SW480 (cell line): ENCODE measurements at regions not wholly inside any gene's neighbourhood (a gene's known extent, or its start where the extent isn't known, plus 50 kb on each side); places are given as distances from the start of the nearest gene placed in this dataset.
"Not testable (repeated sequence)": the region's sequence is repeated elsewhere in the genome, so short reads cannot be mapped to it uniquely, and the experiment has no call there.

Experiments used
- DNase-seq: peaks from one replicate; pipeline ENCODE4 v3.0.0-alpha.2; 2016; ENCODE audit warnings: low spot score

- DNase-seq: no peak
Measured at GRCh38 chr7:136122026-136122425, 144.9 kb upstream of the MTPN start.

- no peak for DNase-seq
Measured at GRCh38 chr7:136117539-136117938, 140.4 kb upstream of the MTPN start.

DNA sequence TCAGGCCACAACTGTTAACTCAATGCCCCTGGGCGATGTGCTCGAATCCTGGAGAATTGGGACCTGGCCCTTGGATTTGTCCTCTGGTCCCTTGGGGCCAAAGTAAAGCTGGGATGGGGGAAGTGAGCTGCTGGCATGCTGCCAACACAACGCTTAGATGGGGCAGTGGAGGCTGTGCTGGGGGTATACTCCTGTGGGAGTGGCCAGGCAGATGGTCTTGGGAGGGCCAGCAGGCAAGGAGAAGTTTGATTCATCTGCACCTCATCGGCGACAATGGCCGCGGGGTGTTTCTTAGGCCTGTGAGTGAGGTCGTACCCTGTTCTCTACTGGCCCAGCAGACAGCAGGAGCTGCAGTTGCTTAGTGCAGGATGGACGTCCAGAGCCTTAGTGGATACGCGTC lies 139.0 kb upstream of the MTPN start:
- DNase-seq: no peak

GRCh38 chr7:136114966-136115762 lies 138.0 kb upstream of the MTPN start:
- peak; percentile 54 for DNase-seq

DNA sequence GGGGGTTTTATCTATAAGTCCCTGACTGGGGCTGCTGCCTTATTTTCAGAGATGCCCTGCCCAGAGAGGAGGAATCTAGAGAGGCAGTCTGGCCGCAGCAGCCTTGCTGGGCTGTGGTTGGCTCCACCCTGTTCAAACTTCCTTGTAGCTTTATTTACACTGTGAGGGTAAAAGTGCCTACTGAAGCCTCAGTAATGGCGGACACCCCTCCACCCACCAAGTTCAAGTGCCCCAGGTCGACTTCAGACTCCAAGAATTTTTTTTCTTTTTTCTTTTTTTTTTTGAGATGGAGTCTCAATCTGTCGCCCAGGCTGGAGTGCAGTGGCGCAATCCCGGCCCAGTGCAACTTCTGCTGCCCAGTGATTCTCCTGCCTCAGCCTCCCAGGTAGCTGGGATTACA lies 137.3 kb upstream of the MTPN start:
- not testable (repeated sequence) for DNase-seq

- DNase-seq: not testable (repeated sequence)
Measured at GRCh38 chr7:136109037-136109436, 131.9 kb upstream of the MTPN start.

GRCh38 chr7:136105191-136105590 lies 128.0 kb upstream of the MTPN start:
- no peak for DNase-seq

GRCh38 chr7:136104269-136104603 lies 127.1 kb upstream of the MTPN start:
- peak; percentile 7 for DNase-seq

GRCh38 chr7:136103545-136104268 lies 126.5 kb upstream of the MTPN start:
- DNase-seq: no peak

DNA sequence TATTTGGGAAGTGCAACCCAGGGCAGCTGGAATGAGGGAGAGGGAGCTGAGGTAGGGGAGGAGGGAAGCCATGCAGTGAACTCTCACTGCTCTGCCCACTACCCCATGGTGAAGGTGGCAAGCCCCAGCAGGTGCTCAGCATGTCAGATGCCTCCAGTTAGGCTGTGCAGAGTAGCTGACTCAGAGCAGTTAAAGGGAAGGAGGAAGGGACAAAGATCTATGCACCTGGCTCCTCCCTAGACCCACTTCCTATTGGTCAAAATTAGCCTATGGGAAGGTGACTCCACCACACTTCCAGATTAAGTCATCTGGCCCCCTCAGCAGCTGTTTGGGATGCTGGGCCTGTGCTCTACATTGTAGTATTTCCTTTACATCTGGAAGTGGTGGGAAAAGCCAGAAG lies 125.7 kb upstream of the MTPN start:
- DNase-seq: no peak

DNA sequence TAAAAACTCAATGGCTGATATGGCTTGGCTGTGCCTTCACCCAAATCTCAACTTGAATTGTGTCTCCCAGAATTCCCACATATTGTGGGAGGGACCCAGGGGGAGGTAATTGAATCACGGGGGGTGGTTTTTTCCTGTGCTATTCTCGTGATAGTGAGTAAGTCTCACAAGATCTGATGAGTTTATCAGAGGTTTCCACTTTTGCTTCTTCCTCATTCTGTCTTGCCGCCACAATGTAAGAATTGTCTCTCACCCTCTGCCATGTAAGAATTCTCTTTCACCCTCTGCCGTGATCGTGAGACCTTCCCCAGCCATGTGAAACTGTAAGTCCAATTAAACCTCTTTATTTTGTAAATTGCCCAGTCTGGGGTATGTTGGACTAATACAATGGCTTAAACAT lies 115.6 kb upstream of the MTPN start:
- not testable (repeated sequence) for DNase-seq

GRCh38 chr7:136087881-136088280 lies 110.7 kb upstream of the MTPN start:
- DNase-seq: no peak

GRCh38 chr7:136086712-136087111 lies 109.6 kb upstream of the MTPN start:
- DNase-seq: peak; percentile 53

- no peak for DNase-seq
Measured at GRCh38 chr7:136079934-136080333, 102.8 kb upstream of the MTPN start.

GRCh38 chr7:136079478-136079892 lies 102.3 kb upstream of the MTPN start:
- DNase-seq: no peak

DNA sequence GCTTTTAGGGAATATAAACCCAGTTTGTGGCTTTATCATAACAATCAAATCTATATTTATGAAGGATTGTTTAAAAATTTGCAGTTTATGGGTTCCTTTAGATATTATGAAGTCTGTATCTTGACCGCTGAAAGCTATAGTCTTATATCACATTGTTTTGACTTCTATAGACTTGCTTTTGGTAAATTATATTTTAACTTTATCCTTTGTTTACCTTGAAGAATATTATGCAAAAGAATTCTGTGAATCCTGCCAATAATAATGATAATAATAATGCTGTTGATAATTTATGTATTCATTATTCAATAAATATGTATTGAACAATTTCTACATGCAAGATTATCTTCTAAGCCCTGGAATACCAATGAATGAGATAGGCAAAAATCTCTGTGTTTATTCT lies 101.9 kb upstream of the MTPN start:
- DNase-seq: no peak

DNA sequence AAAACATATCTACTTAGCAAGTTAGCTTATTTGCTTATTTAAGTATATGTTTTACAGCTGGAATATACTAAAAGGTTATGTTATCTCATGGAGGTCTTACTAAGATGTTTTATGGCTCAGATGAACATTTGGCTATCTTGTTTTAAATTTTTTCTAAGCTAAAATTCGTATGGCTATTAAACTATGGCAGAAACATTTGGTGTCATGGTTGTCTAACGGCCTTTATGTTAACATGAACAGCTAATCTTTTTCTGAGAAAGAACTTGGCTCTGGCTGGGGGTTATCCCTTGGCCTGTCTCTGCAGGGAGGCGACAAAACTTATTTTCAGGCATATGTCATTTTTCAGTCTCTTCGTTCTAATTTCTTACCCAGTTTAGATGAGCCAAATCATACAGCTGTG lies 101.5 kb upstream of the MTPN start:
- DNase-seq: no peak

DNA sequence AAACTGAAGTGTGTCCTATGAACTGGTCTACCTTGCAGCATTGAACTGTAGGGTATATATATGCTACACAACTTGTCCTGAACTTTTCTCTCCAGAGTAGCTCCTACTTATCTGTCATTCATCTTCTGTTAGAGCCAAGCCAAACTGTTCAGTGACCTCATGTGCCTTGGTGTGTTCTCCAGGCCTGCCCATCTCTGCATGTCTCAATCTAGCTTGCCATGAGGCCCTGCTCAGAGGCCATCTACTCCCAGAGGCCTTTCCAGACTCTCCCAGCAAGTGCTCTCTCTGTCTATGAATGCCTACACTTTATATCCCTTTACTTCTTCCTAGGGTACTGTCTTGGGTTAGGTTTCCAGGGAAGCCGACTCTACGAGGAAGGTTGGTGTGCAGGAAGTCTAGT lies 99.8 kb upstream of the MTPN start:
- DNase-seq: no peak

DNA sequence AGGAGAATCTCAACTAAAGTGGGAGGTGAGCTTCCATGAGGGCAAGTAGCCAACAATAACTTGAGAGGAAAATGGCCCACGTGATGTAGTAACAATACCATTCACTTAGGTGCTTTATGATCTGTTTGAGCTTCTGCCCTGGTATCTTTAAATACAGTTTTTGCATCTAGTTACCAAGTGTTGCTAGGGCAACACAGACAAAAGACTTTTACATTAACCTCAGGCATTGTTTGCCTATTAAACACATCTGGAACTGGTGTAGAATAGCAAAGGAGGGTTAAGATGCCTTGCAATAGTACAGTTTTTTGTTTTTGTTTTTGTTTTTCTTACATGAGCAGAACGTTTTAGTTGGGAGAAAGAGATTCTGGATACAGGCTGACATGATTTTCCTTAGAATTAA lies 97.7 kb upstream of the MTPN start:
- DNase-seq: no peak

- DNase-seq: no peak
Measured at GRCh38 chr7:136072447-136072846, 95.3 kb upstream of the MTPN start.

DNA sequence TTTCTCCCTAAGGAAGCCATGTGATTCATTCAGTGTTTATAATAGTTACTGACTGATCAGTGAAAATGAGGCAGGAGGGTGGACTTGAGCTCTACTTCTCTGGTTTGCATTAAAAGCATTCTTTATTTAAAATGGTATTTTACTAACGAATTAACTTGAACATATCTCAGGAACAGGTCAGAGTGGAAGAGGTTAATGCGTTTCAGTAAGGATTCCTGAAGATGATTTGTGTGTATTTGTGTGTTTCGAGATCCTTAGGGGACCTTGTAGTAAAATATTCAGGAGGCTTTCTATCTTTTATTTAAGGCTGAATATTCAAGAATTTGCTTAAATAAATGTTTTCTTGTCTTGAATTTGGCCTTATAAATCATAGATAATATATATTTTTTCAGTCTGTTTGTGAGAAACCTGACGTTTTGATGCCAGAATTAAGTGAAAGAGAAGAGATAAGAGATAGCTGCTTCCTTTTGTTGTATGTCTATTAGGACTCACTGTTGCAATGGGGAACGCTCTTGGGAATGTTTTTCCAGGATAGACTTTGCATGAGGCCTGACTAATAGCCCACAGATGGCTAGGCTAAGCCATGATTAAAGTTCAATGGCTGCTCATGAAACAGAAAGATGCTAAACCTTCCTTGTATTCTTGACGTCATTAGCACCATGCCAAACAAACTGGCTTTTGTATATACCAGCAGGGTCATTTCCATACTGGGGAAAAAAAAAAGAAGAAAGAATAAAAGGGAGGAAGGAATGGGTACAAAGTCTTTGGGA lies 93.8 kb upstream of the MTPN start:
- DNase-seq: no peak

- DNase-seq: no peak
Measured at GRCh38 chr7:136069840-136070529, 92.8 kb upstream of the MTPN start.
